GM18861 (cell line): ENCODE measurements at regions not wholly inside any gene's neighbourhood (a gene's known extent, or its start where the extent isn't known, plus 50 kb on each side); places are given as distances from the start of the nearest gene placed in this dataset.
"Not testable (repeated sequence)": the region's sequence is repeated elsewhere in the genome, so short reads cannot be mapped to it uniquely, and the experiment has no call there.

Experiments
- ATAC-seq: cut with Tn5 transposase; IDR thresholded peaks from one replicate; pipeline ENCODE4 v1.9.1; 2021; ENCODE audit not compliant: unreplicated experiment

- no peak for ATAC-seq
These were observed 324.5 kb upstream of the MYT1L start for GRCh38 chr2:2655453-2656114.

- no peak for ATAC-seq
These were observed 322.2 kb upstream of the MYT1L start for GRCh38 chr2:2653231-2653630.

- no peak for ATAC-seq
These were observed 319.7 kb upstream of the MYT1L start for GRCh38 chr2:2650608-2651375.

GRCh38 chr2:2649109-2650072 lies 318.3 kb upstream of the MYT1L start:
- no peak for ATAC-seq

GRCh38 chr2:2648094-2648493 lies 317.0 kb upstream of the MYT1L start:
- no peak for ATAC-seq

- no peak for ATAC-seq
These were observed 316.1 kb upstream of the MYT1L start for GRCh38 chr2:2647141-2647541.

GRCh38 chr2:2646433-2647051 lies 315.5 kb upstream of the MYT1L start:
- peak; percentile 92 for ATAC-seq

GRCh38 chr2:2645162-2645855 lies 314.2 kb upstream of the MYT1L start:
- no peak for ATAC-seq

GRCh38 chr2:2644751-2645150 lies 313.7 kb upstream of the MYT1L start:
- ATAC-seq: not testable (repeated sequence)

GRCh38 chr2:2644040-2644439 lies 313.0 kb upstream of the MYT1L start:
- ATAC-seq: no peak

GRCh38 chr2:2642906-2643890 lies 312.1 kb upstream of the MYT1L start:
- no peak for ATAC-seq

GRCh38 chr2:2641541-2642410 lies 310.7 kb upstream of the MYT1L start:
- ATAC-seq: no peak

- no peak for ATAC-seq
These were observed 309.7 kb upstream of the MYT1L start for GRCh38 chr2:2640818-2641217.

GRCh38 chr2:2640371-2640770 lies 309.3 kb upstream of the MYT1L start:
- no peak for ATAC-seq

- ATAC-seq: no peak
These were observed 308.4 kb upstream of the MYT1L start for GRCh38 chr2:2639251-2640139.

GRCh38 chr2:2638547-2639220 lies 307.6 kb upstream of the MYT1L start:
- ATAC-seq: no peak

- no peak for ATAC-seq
These were observed 305.7 kb upstream of the MYT1L start for GRCh38 chr2:2636813-2637212.
